Progenitor cell of endocrine pancreas (in vitro differentiated cells): ENCODE measurements at regions not wholly inside any gene's neighbourhood (a gene's known extent, or its start where the extent isn't known, plus 50 kb on each side); places are given as distances from the start of the nearest gene placed in this dataset.
A peak's percentile ranks its signal among the peaks of the same experiment; 100 is the strongest.
"Not testable (repeated sequence)": the region's sequence is repeated elsewhere in the genome, so short reads cannot be mapped to it uniquely, and the experiment has no call there.

Source experiments
- DNase-seq: peaks from one replicate; pipeline ENCODE4 v3.0.0; 2021; ENCODE audit warnings: low spot score; ENCODE audit not compliant: unreplicated experiment
- H3K27ac Mint-ChIP-seq: 2 replicates; pipeline ENCODE4 v1.8.0; 2021; ENCODE audit warnings: mild to moderate bottlenecking, moderate library complexity, mixed read lengths
- H3K27me3 Mint-ChIP-seq: 2 replicates; pipeline ENCODE4 v1.8.0; 2021; ENCODE audit warnings: mixed read lengths
- H3K36me3 Mint-ChIP-seq: 2 replicates; pipeline ENCODE4 v1.8.0; 2022; ENCODE audit warnings: mixed read lengths; ENCODE audit not compliant: insufficient read depth
- H3K4me1 Mint-ChIP-seq: 2 replicates; pipeline ENCODE4 v1.8.0; 2021; ENCODE audit warnings: low read depth, mixed read lengths
- H3K4me3 Mint-ChIP-seq: 2 replicates; pipeline ENCODE4 v1.8.0; 2021; ENCODE audit warnings: low read depth, mild to moderate bottlenecking, moderate library complexity, mixed read lengths
- H3K9me3 Mint-ChIP-seq: 2 replicates; pipeline ENCODE4 v1.8.0; 2021; ENCODE audit warnings: low read depth, mixed read lengths
- TF ChIP-seq, protein P1 (sequence below): fragments of 200-600 bp; sonication (generic); IDR thresholded peaks from one replicate; pipeline ENCODE4 v1.5.0; 2021; ENCODE audit warnings: antibody characterized with exemption, mild to moderate bottlenecking; ENCODE audit not compliant: unreplicated experiment

DNA sequence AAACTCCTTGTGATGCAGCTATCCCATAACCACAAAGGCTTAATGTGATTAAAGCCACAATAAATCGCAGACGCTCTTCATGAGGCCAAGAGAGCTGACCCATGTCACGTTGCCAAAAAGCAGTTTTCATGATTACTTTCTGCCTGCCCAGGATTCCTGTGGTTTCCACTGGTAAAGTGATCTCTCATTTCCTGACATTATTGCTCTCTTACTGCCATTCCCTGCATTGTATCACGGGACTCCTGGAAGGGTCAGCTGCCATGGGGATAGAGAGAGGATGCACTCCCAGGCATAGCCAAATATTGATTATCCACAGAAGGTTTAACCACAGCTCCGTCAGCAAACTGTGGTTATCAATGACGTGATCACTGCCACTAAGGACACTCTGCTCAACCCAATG, 103.8 kb upstream of the SLC1A3 start:
- Mint-ChIP-seq H3K36me3 (no peaks in the 10 kb centered on the region), H3K27me3 (peaks cover 2% of the 10 kb centered on the region), H3K27ac (no peak overlapping the region), H3K4me3 (no peak overlapping the region), H3K4me1 (peaks cover 4% of the 10 kb centered on the region), H3K9me3 (no peaks in the 10 kb centered on the region)
- TF ChIP-seq, protein P1, sequence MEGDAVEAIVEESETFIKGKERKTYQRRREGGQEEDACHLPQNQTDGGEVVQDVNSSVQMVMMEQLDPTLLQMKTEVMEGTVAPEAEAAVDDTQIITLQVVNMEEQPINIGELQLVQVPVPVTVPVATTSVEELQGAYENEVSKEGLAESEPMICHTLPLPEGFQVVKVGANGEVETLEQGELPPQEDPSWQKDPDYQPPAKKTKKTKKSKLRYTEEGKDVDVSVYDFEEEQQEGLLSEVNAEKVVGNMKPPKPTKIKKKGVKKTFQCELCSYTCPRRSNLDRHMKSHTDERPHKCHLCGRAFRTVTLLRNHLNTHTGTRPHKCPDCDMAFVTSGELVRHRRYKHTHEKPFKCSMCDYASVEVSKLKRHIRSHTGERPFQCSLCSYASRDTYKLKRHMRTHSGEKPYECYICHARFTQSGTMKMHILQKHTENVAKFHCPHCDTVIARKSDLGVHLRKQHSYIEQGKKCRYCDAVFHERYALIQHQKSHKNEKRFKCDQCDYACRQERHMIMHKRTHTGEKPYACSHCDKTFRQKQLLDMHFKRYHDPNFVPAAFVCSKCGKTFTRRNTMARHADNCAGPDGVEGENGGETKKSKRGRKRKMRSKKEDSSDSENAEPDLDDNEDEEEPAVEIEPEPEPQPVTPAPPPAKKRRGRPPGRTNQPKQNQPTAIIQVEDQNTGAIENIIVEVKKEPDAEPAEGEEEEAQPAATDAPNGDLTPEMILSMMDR: no peak
- DNase-seq: no peak

DNA sequence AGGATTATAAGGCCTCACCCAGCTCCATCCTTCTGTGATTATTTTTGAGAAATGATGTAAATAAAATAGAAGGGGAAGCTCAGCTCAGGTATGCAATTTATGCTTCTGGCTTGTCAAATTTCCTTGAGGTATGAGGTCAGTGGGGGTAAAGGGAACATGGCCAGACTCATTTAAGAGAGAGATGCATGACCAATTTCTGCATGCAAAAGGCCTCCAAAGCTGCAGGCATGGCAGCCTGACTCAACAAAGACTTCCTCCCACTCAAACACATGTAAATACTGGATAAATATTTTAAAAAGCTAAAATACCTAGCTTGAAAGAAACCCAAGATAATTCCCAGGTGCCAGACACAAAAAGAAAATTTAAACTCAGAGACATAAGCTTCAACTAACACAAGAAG, 101.4 kb upstream of the SLC1A3 start:
- Mint-ChIP-seq H3K4me1 (peaks cover 4% of the 10 kb centered on the region), H3K9me3 (peaks cover 3% of the 10 kb centered on the region), H3K36me3 (no peaks in the 10 kb centered on the region), H3K4me3 (no peak overlapping the region), H3K27ac (no peak overlapping the region), H3K27me3 (no peaks in the 10 kb centered on the region)
- TF ChIP-seq, protein P1: no peak
- DNase-seq: no peak

GRCh38 chr5:36507332-36507952, 99.0 kb upstream of the SLC1A3 start:
- no peaks in the 10 kb centered on the region for H3K27me3 Mint-ChIP-seq
- H3K36me3 Mint-ChIP-seq: peaks cover 4% of the 10 kb centered on the region
- peak; percentile 66 for DNase-seq
- peaks cover 15% of the 10 kb centered on the region for H3K9me3 Mint-ChIP-seq
- no peak overlapping the region for H3K4me3 Mint-ChIP-seq
- TF ChIP-seq, protein P1: peak; percentile 85
- H3K27ac Mint-ChIP-seq: no peak overlapping the region
- H3K4me1 Mint-ChIP-seq: peaks cover 4% of the 10 kb centered on the region

- not testable (repeated sequence) for H3K4me1 Mint-ChIP-seq, H3K36me3 Mint-ChIP-seq, DNase-seq, H3K4me3 Mint-ChIP-seq, H3K27ac Mint-ChIP-seq, H3K27me3 Mint-ChIP-seq
- peaks cover 15% of the 10 kb centered on the region for H3K9me3 Mint-ChIP-seq
Observed at GRCh38 chr5:36508331-36508730, 98.1 kb upstream of the SLC1A3 start.

DNA sequence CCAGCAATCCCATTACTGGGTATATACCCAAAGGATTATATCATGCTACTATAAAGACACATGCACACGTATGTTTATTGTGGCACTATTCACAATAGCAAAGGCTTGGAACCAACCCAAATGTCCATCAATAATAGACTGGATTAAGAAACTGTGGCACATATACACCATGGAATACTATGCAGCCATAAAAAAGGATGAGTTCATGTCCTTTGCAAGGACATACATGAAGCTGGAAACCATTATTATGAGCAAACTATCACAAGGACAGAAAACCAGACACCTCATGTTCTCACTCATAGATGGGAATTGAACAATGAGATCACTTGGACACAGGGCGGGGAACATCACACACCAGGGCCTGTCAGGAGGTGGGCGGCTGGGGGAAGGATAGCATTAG, 92.8 kb upstream of the SLC1A3 start:
- not testable (repeated sequence) for H3K36me3 Mint-ChIP-seq, DNase-seq, H3K27me3 Mint-ChIP-seq, H3K4me3 Mint-ChIP-seq, H3K4me1 Mint-ChIP-seq, H3K27ac Mint-ChIP-seq
- H3K9me3 Mint-ChIP-seq: peaks cover 21% of the 10 kb centered on the region

- H3K36me3 Mint-ChIP-seq: no peaks in the 10 kb centered on the region
- TF ChIP-seq, protein P1: no peak
- H3K9me3 Mint-ChIP-seq: peaks cover 6% of the 10 kb centered on the region
- H3K27me3 Mint-ChIP-seq: peaks cover 3% of the 10 kb centered on the region
- H3K4me3 Mint-ChIP-seq: no peak overlapping the region
- H3K27ac Mint-ChIP-seq: no peak overlapping the region
- DNase-seq: no peak
- H3K4me1 Mint-ChIP-seq: peaks cover 5% of the 10 kb centered on the region
Observed at GRCh38 chr5:36519881-36520280, 86.5 kb upstream of the SLC1A3 start.
